ENCODE measurements at regions not wholly inside any gene's neighbourhood (a gene's known extent, or its start where the extent isn't known, plus 50 kb on each side); places are given as distances from the start of the nearest gene placed in this dataset.

GRCh38 chr2:41880561-41881243 is 167.1 kb upstream of the PKDCC start:
- H4K20me1 ChIP-seq (ENCODE audit: insufficient read depth, low read length): no peaks in the 10 kb centered on the region
- TF ChIP-seq, protein P1, sequence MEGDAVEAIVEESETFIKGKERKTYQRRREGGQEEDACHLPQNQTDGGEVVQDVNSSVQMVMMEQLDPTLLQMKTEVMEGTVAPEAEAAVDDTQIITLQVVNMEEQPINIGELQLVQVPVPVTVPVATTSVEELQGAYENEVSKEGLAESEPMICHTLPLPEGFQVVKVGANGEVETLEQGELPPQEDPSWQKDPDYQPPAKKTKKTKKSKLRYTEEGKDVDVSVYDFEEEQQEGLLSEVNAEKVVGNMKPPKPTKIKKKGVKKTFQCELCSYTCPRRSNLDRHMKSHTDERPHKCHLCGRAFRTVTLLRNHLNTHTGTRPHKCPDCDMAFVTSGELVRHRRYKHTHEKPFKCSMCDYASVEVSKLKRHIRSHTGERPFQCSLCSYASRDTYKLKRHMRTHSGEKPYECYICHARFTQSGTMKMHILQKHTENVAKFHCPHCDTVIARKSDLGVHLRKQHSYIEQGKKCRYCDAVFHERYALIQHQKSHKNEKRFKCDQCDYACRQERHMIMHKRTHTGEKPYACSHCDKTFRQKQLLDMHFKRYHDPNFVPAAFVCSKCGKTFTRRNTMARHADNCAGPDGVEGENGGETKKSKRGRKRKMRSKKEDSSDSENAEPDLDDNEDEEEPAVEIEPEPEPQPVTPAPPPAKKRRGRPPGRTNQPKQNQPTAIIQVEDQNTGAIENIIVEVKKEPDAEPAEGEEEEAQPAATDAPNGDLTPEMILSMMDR (IDR thresholded peaks at IDR 0.05; ENCODE audit: low read length): no peak
- TF ChIP-seq EZH2phosphoT487 (IDR thresholded peaks at IDR 0.05; ENCODE audit: low read length) (no peak), EZH2 (optimal IDR thresholded peaks at IDR 0.05; ENCODE audit: low read depth, low read length) (no peak)
- H3K9me3 ChIP-seq (replicated peaks; ENCODE audit: insufficient read depth, low read length): no peaks in the 10 kb centered on the region
- no peaks in the 10 kb centered on the region for H3K27me3 ChIP-seq (replicated peaks; ENCODE audit: insufficient read depth, low read length)
- no peaks in the 10 kb centered on the region for H3K9me2 ChIP-seq (replicated peaks; ENCODE audit: insufficient read depth, low read length)
- H3K27ac ChIP-seq (ENCODE audit: low read length): no peak overlapping the region
- H3K4me1 ChIP-seq (ENCODE audit: low read length): no peaks in the 10 kb centered on the region
- no peak overlapping the region for H2AFZ ChIP-seq (ENCODE audit: low read length)
- H3K9ac ChIP-seq (ENCODE audit: low read length): no peak overlapping the region
- no peaks in the 10 kb centered on the region for H3K79me2 ChIP-seq (ENCODE audit: low read length)
- H3K36me3 ChIP-seq (replicated peaks; ENCODE audit: insufficient read depth, low read length): no peaks in the 10 kb centered on the region
- no peak overlapping the region for H3K4me2 ChIP-seq (ENCODE audit: low read depth, low read length)
- H3K4me3 ChIP-seq (ENCODE audit: low read length): no peak overlapping the region
- no peak for DNase-seq
- no peaks in the 10 kb centered on the region for H3F3A ChIP-seq (ENCODE audit: insufficient read depth, low read length)

DNA sequence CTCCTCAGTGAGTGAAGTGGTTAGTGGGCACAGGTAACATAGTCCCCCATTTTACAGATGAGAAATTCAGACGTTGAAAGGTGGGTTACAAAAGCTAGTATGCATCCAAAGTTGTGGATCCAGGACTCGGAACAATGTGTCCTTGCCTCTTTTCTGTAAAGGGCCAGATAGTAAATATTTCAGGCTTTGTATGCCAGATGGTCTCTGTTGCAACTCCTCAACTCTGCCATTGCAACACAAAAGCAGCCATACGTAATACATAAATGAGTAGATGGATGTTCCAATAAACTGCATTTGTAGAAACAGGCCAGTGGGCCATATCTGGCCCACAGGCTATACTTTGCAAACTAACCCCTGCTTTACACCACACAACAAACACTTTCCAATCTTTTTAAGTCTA is 166.6 kb upstream of the PKDCC start:
- no peak for DNase-seq
- Histone ChIP-seq H3K27ac (ENCODE audit: low read length) (no peak overlapping the region), H3K9me2 (replicated peaks; ENCODE audit: insufficient read depth, low read length) (no peaks in the 10 kb centered on the region), H3K4me3 (ENCODE audit: low read length) (no peak overlapping the region), H2AFZ (ENCODE audit: low read length) (no peak overlapping the region), H3F3A (ENCODE audit: insufficient read depth, low read length) (no peaks in the 10 kb centered on the region), H3K36me3 (replicated peaks; ENCODE audit: insufficient read depth, low read length) (no peaks in the 10 kb centered on the region), H3K4me1 (ENCODE audit: low read length) (no peaks in the 10 kb centered on the region), H3K4me2 (ENCODE audit: low read depth, low read length) (no peak overlapping the region), H3K9ac (ENCODE audit: low read length) (no peak overlapping the region), H3K9me3 (replicated peaks; ENCODE audit: insufficient read depth, low read length) (no peaks in the 10 kb centered on the region), H3K27me3 (replicated peaks; ENCODE audit: insufficient read depth, low read length) (no peaks in the 10 kb centered on the region), H3K79me2 (ENCODE audit: low read length) (no peaks in the 10 kb centered on the region), H4K20me1 (ENCODE audit: insufficient read depth, low read length) (no peaks in the 10 kb centered on the region)
- TF ChIP-seq, protein P1 (IDR thresholded peaks at IDR 0.05; ENCODE audit: low read length): no peak
- no peak for TF ChIP-seq EZH2phosphoT487 (IDR thresholded peaks at IDR 0.05; ENCODE audit: low read length)
- TF ChIP-seq EZH2 (optimal IDR thresholded peaks at IDR 0.05; ENCODE audit: low read depth, low read length): no peak

DNA sequence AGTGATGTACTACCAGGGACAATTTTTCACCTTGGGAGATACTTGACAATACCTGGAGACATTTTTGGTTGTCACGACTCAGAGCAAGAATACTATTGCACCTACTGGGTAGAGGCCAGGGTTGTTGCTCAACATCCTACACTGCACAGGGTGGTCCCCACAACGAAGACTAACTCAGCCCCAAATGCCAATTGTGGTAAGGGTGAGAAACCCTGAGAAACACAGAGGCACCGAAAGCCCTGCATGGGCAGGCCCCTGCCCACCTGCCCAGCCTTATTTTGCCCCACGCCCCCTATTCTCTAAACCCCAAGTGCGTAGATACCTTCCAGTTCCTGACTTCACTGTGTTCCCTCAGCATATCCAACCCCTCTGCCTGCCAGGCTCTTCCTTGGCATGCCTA is 163.1 kb upstream of the PKDCC start:
- DNase-seq: no peak
- Histone ChIP-seq H4K20me1 (ENCODE audit: insufficient read depth, low read length) (no peaks in the 10 kb centered on the region), H3K4me3 (ENCODE audit: low read length) (no peak overlapping the region), H3F3A (ENCODE audit: insufficient read depth, low read length) (no peaks in the 10 kb centered on the region), H3K79me2 (ENCODE audit: low read length) (no peaks in the 10 kb centered on the region), H3K4me1 (ENCODE audit: low read length) (no peaks in the 10 kb centered on the region), H3K27me3 (replicated peaks; ENCODE audit: insufficient read depth, low read length) (no peaks in the 10 kb centered on the region), H3K9ac (ENCODE audit: low read length) (no peak overlapping the region), H3K9me2 (replicated peaks; ENCODE audit: insufficient read depth, low read length) (no peaks in the 10 kb centered on the region), H3K27ac (ENCODE audit: low read length) (no peak overlapping the region), H3K4me2 (ENCODE audit: low read depth, low read length) (no peak overlapping the region), H2AFZ (ENCODE audit: low read length) (no peak overlapping the region), H3K36me3 (replicated peaks; ENCODE audit: insufficient read depth, low read length) (no peaks in the 10 kb centered on the region), H3K9me3 (replicated peaks; ENCODE audit: insufficient read depth, low read length) (no peaks in the 10 kb centered on the region)
- no peak for TF ChIP-seq EZH2phosphoT487 (IDR thresholded peaks at IDR 0.05; ENCODE audit: low read length)
- no peak for TF ChIP-seq EZH2 (optimal IDR thresholded peaks at IDR 0.05; ENCODE audit: low read depth, low read length)
- TF ChIP-seq, protein P1 (IDR thresholded peaks at IDR 0.05; ENCODE audit: low read length): no peak

All from MM.1S (cell line).